H9 (cell line): ENCODE measurements at regions not wholly inside any gene's neighbourhood (a gene's known extent, or its start where the extent isn't known, plus 50 kb on each side); places are given as distances from the start of the nearest gene placed in this dataset.

Source experiments
- DNase-seq: peaks from one replicate; pipeline ENCODE4 v3.0.0-alpha.2; 2017
- H2AFZ ChIP-seq: one replicate; pipeline ENCODE4 v1.6.1; 2013; ENCODE audit warnings: mild to moderate bottlenecking, low read length, control low read depth, moderate library complexity
- H2AK5ac ChIP-seq: 2 replicates; pipeline ENCODE4 v1.6.1; 2013; ENCODE audit warnings: low read length, control low read depth, mixed read lengths; ENCODE audit not compliant: insufficient read length
- H2BK120ac ChIP-seq: one replicate; pipeline ENCODE4 v1.6.1; 2013; ENCODE audit warnings: low read depth, mild to moderate bottlenecking, low read length, control low read depth, inconsistent platforms; ENCODE audit not compliant: poor library complexity, severe bottlenecking
- H2BK12ac ChIP-seq: 2 replicates; pipeline ENCODE4 v1.6.1; 2013; ENCODE audit warnings: low read length, control low read depth, mixed read lengths, low read depth; ENCODE audit not compliant: insufficient read length
- H2BK15ac ChIP-seq: 2 replicates; pipeline ENCODE4 v1.6.1; 2013; ENCODE audit warnings: low read depth, low read length, control low read depth
- H2BK20ac ChIP-seq: one replicate; pipeline ENCODE4 v1.6.1; 2013; ENCODE audit warnings: low read depth, mild to moderate bottlenecking, low read length, control low read depth, inconsistent platforms; ENCODE audit not compliant: poor library complexity, severe bottlenecking
- H2BK5ac ChIP-seq: 2 replicates; pipeline ENCODE4 v1.6.1; 2013; ENCODE audit warnings: low read length, control low read depth, mixed read lengths; ENCODE audit not compliant: insufficient read length
- H3K14ac ChIP-seq: 2 replicates; pipeline ENCODE4 v1.6.1; 2013; ENCODE audit warnings: low read length, control low read depth; ENCODE audit not compliant: insufficient read depth
- H3K18ac ChIP-seq: 2 replicates; pipeline ENCODE4 v1.6.1; 2013; ENCODE audit warnings: low read depth, mild to moderate bottlenecking, mixed read lengths, low read length, control low read depth; ENCODE audit not compliant: insufficient read length
- H3K23ac ChIP-seq: 2 replicates; pipeline ENCODE4 v1.6.1; 2013; ENCODE audit warnings: low read length, control low read depth, mixed read lengths, low read depth; ENCODE audit not compliant: insufficient read length
- H3K23me2 ChIP-seq: 2 replicates; pipeline ENCODE4 v1.6.1; 2013; ENCODE audit warnings: low read depth, mild to moderate bottlenecking, mixed read lengths, low read length, control low read depth; ENCODE audit not compliant: insufficient read length, poor library complexity, severe bottlenecking
- H3K27ac ChIP-seq: 2 replicates; pipeline ENCODE4 v1.5.1; 2013; ENCODE audit warnings: low read length, control low read depth, mixed read lengths, low read depth; ENCODE audit not compliant: insufficient read length
- H3K27me3 ChIP-seq: 2 replicates; pipeline ENCODE4 v1.6.1; 2013; ENCODE audit warnings: low read length, control low read depth, inconsistent platforms; ENCODE audit not compliant: insufficient read depth
- H3K4ac ChIP-seq: 2 replicates; pipeline ENCODE4 v1.6.1; 2013; ENCODE audit warnings: low read depth, mild to moderate bottlenecking, control low read depth, inconsistent platforms, low read length, moderate library complexity
- H3K4me1 ChIP-seq: 2 replicates; pipeline ENCODE4 v1.6.1; 2013; ENCODE audit warnings: low read length, control low read depth, inconsistent platforms; ENCODE audit not compliant: insufficient read depth
- H3K4me2 ChIP-seq: 2 replicates; pipeline ENCODE4 v1.6.1; 2013; ENCODE audit warnings: low read length, control low read depth, mixed read lengths; ENCODE audit not compliant: insufficient read length, insufficient read depth
- H3K56ac ChIP-seq: 2 replicates; pipeline ENCODE4 v1.6.1; 2013; ENCODE audit warnings: low read depth, mild to moderate bottlenecking, mixed read lengths, low read length, control low read depth; ENCODE audit not compliant: insufficient read length
- H3K79me1 ChIP-seq: 2 replicates; pipeline ENCODE4 v1.6.1; 2013; ENCODE audit warnings: low read depth, mild to moderate bottlenecking, moderate library complexity, low read length, control low read depth, inconsistent platforms; ENCODE audit not compliant: insufficient read depth, poor library complexity, severe bottlenecking
- H3K79me2 ChIP-seq: 2 replicates; pipeline ENCODE4 v1.6.1; 2013; ENCODE audit warnings: low read length, control low read depth, inconsistent platforms; ENCODE audit not compliant: insufficient read depth
- H3K9ac ChIP-seq: 2 replicates; pipeline ENCODE4 v1.6.1; 2013; ENCODE audit warnings: low read length, control low read depth, mixed read lengths; ENCODE audit not compliant: insufficient read length; ENCODE audit errors: extremely low read depth
- H3K9me3 ChIP-seq: one replicate; pipeline ENCODE4 v1.6.1; 2013; ENCODE audit warnings: low read depth, low read length, inconsistent platforms; ENCODE audit not compliant: control insufficient read depth
- H3T11ph ChIP-seq: one replicate; pipeline ENCODE4 v1.6.1; 2013; ENCODE audit warnings: mild to moderate bottlenecking, low read length, control low read depth, inconsistent platforms
- H4K20me1 ChIP-seq: one replicate; pipeline ENCODE4 v1.6.1; 2013; ENCODE audit not compliant: control insufficient read depth, insufficient read length, insufficient read depth
- H4K5ac ChIP-seq: 2 replicates; pipeline ENCODE4 v1.6.1; 2013; ENCODE audit warnings: low read depth, mild to moderate bottlenecking, mixed read lengths, low read length, control low read depth; ENCODE audit not compliant: insufficient read length
- H4K8ac ChIP-seq: replicated peaks from 2 replicates; pipeline ENCODE4 v1.6.1; 2013; ENCODE audit warnings: low read length, control low read depth, mixed read lengths, low read depth; ENCODE audit not compliant: insufficient read length
- H4K91ac ChIP-seq: 2 replicates; pipeline ENCODE4 v1.6.1; 2013; ENCODE audit warnings: low read depth, mild to moderate bottlenecking, moderate library complexity, mixed read lengths, low read length, control low read depth; ENCODE audit not compliant: insufficient read length
- H3K27ac Mint-ChIP-seq, 3 experiments: 2 replicates in 2 of 3; 3 replicates in 1 of 3; pipeline ENCODE4 v1.8.0; 2020 to 2021; ENCODE audit warnings: mixed read lengths in 3 of 3, mild to moderate bottlenecking in 1 of 3, moderate library complexity in 1 of 3
- H3K27me3 Mint-ChIP-seq: 2 replicates; pipeline ENCODE4 v1.8.0; 2021; ENCODE audit warnings: low read depth, mild to moderate bottlenecking, moderate library complexity, mixed read lengths
- H3K36me3 Mint-ChIP-seq, 3 experiments: 2 replicates in 2 of 3; 3 replicates in 1 of 3; pipeline ENCODE4 v1.8.0; 2020 to 2021; ENCODE audit warnings: low read depth in 3 of 3, mixed read lengths in 3 of 3; ENCODE audit not compliant: insufficient read depth in 1 of 3
- H3K4me1 Mint-ChIP-seq, 2 experiments: 2 replicates each; pipeline ENCODE4 v1.8.0; 2020; ENCODE audit warnings: mixed read lengths in 2 of 2
- H3K4me3 Mint-ChIP-seq, 2 experiments: 2 replicates in 1 of 2; 3 replicates in 1 of 2; pipeline ENCODE4 v1.8.0; 2020 to 2021; ENCODE audit warnings: mild to moderate bottlenecking in 2 of 2, mixed read lengths in 2 of 2, moderate library complexity in 1 of 2
- H3K9me3 Mint-ChIP-seq, 2 experiments: 2 replicates in 1 of 2; 3 replicates in 1 of 2; pipeline ENCODE4 v1.8.0; 2020; ENCODE audit warnings: mild to moderate bottlenecking in 2 of 2, mixed read lengths in 2 of 2, moderate library complexity in 1 of 2
- CTCF ChIP-seq: fragments of 200-600 bp; sonication (generic); conservative IDR thresholded peaks from 3 replicates; pipeline ENCODE4 v1.8.0; 2021; ENCODE audit warnings: antibody characterized with exemption, mild to moderate bottlenecking
- WGBS: extraction: QIAGEN DNeasy Blood & Tissue Kit; methylation state at CpG from one replicate; pipeline ENCODE4 v1.1.7; 2013; ENCODE audit warnings: missing lambda C conversion rate, low lambda C conversion rate, mixed read lengths; ENCODE audit not compliant: insufficient read length; ENCODE audit errors: extremely low coverage; 5-methylcytosine and 5-hydroxymethylcytosine counted together

- Histone ChIP-seq H3K79me1 (no peaks in the 10 kb centered on the region), H3K18ac (no peak overlapping the region), H3T11ph (no peak overlapping the region), H3K23me2 (no peaks in the 10 kb centered on the region), H4K5ac (no peak overlapping the region), H2AK5ac (no peak overlapping the region), H3K4me2 (no peak overlapping the region), H3K9me3 (no peaks in the 10 kb centered on the region), H3K27me3 (no peaks in the 10 kb centered on the region), H3K4ac (no peak overlapping the region), H3K4me1 (no peaks in the 10 kb centered on the region; the same call in 1 of the 2 replicates), H2BK120ac (no peak overlapping the region), H4K20me1 (no peaks in the 10 kb centered on the region), H3K23ac (no peak overlapping the region), H4K8ac (no peak overlapping the region), H3K56ac (no peak overlapping the region), H2AFZ (no peak overlapping the region), H2BK12ac (no peak overlapping the region), H3K14ac (no peak overlapping the region), H3K9ac (no peak overlapping the region), H2BK5ac (no peak overlapping the region), H4K91ac (no peak overlapping the region), H2BK20ac (no peak overlapping the region), H3K27ac (no peak overlapping the region), H2BK15ac (no peak overlapping the region), H3K79me2 (no peaks in the 10 kb centered on the region)
- no peak overlapping the region for H3K27ac Mint-ChIP-seq
- no peak for TF ChIP-seq CTCF
- H3K4me1 Mint-ChIP-seq: peaks cover 6% of the 10 kb centered on the region in 2 experiments; a peak in 3 of 4 replicates
- H3K27me3 Mint-ChIP-seq: no peaks in the 10 kb centered on the region
- DNase-seq: no peak
- WGBS: no CpG with 5 or more reads among the region's 1 CpG
- no peaks in the 10 kb centered on the region for H3K9me3 Mint-ChIP-seq
- H3K4me3 Mint-ChIP-seq: no peak overlapping the region
- no peaks in the 10 kb centered on the region; a peak in 1 of 7 replicates for H3K36me3 Mint-ChIP-seq
These were observed 606.6 kb upstream of the ROBO1 start for GRCh38 chr3:80374423-80374822.
